ENCODE measurements at regions not wholly inside any gene's neighbourhood (a gene's known extent, or its start where the extent isn't known, plus 50 kb on each side); places are given as distances from the start of the nearest gene placed in this dataset.

GRCh38 chr2:195118276-195118675, 538.8 kb upstream of the SLC39A10 start:
- no peaks in the 10 kb centered on the region for H3K36me3 ChIP-seq (replicated peaks in 1 of 2; ENCODE audit: control insufficient read depth in 1 of 2, insufficient read depth in 2 of 2, low read length in 2 of 2)
- CTCF ChIA-PET (ENCODE audit: low intra/inter-chr PET ratio, low total read pairs), result no interaction called here
- BruUV-seq (replicated peaks), result no TSS peak
- H3K4me3 ChIP-seq (replicated peaks in 1 of 3; ENCODE audit: insufficient read depth in 1 of 3, low read depth in 2 of 3, low read length in 3 of 3), result no peak overlapping the region
- in situ Hi-C loops (cut with HindIII; ENCODE audit: extremely low pct_ligation_motif_present, low pct_unique_long_range_greater_than_20kb) (no loop called here), intact Hi-C loops (cut with micrococcal nuclease; ENCODE audit: unreplicated experiment) (no loop called here)
- no peak for FAIRE-seq
- no peaks in the 10 kb centered on the region for H3K4me1 ChIP-seq (ENCODE audit: insufficient read depth, low read length)
- 2% methylated on average over 3 of the region's 3 CpGs for WGBS (ENCODE audit: low lambda C conversion rate)
- H3K27me3 ChIP-seq (ENCODE audit: control insufficient read depth in 1 of 2, insufficient read depth in 2 of 2, low read length in 2 of 2), result no peaks in the 10 kb centered on the region
- H3K9me3 ChIP-seq (ENCODE audit: low read length), result peaks cover 34% of the 10 kb centered on the region
- H4K20me1 ChIP-seq (ENCODE audit: insufficient read depth, low read length), result no peaks in the 10 kb centered on the region
- H3K4me2 ChIP-seq (ENCODE audit: low read depth, low read length), result no peak overlapping the region
- POLR2A ChIA-PET, result no interaction called here
- no peaks in the 10 kb centered on the region for H3K79me2 ChIP-seq (ENCODE audit: insufficient read depth, low read length)
- no peak for DNase-seq (ENCODE audit: low spot score)
- no peak overlapping the region for H3K27ac ChIP-seq (ENCODE audit: extremely low read length, insufficient read depth, low read length)
- no peak for ATAC-seq
- H2AFZ ChIP-seq (ENCODE audit: low read length), result no peak overlapping the region
- no peak overlapping the region for H3K9ac ChIP-seq (ENCODE audit: insufficient read depth, low read depth, low read length)
- TF ChIP-seq ZBTB3 (CRISPR knock-in tag; IDR thresholded peaks at IDR 0.05; ENCODE audit: borderline replicate concordance, low read depth), result no peak
- no peak for TF ChIP-seq ZNF776 (CRISPR knock-in tag; IDR thresholded peaks at IDR 0.05)
- TF ChIP-seq MTERF4 (CRISPR knock-in tag; IDR thresholded peaks at IDR 0.05), result no peak
- TF ChIP-seq KDM6A (CRISPR knock-in tag; IDR thresholded peaks at IDR 0.05; ENCODE audit: low read depth), result no peak
- TF ChIP-seq ZNF672 (CRISPR knock-in tag; IDR thresholded peaks at IDR 0.05), result no peak
- no peak for TF ChIP-seq ZBTB1 (CRISPR knock-in tag; IDR thresholded peaks at IDR 0.05; ENCODE audit: borderline replicate concordance)
- no peak for TF ChIP-seq ZMYM3 (CRISPR knock-in tag; IDR thresholded peaks at IDR 0.05)
- no peak for TF ChIP-seq HNRNPL (IDR thresholded peaks at IDR 0.05; ENCODE audit: low read depth, low read length)
- no peak for TF ChIP-seq ZNF839 (CRISPR knock-in tag; IDR thresholded peaks at IDR 0.05; ENCODE audit: borderline replicate concordance)
- TF ChIP-seq ZNF784 (CRISPR knock-in tag; IDR thresholded peaks at IDR 0.05; ENCODE audit: borderline replicate concordance), result no peak
- no peak for TF ChIP-seq SYNCRIP (IDR thresholded peaks at IDR 0.05; ENCODE audit: insufficient read depth, low read depth, low read length)
- no peak for TF ChIP-seq SNAPC4 (CRISPR knock-in tag; IDR thresholded peaks at IDR 0.05)
- no peak for TF ChIP-seq ZNF484 (CRISPR knock-in tag; IDR thresholded peaks at IDR 0.05; ENCODE audit: borderline replicate concordance, low read depth)
- no peak for TF ChIP-seq FOXK1 (CRISPR knock-in tag; IDR thresholded peaks at IDR 0.05; ENCODE audit: borderline replicate concordance, low read depth)
- TF ChIP-seq BRCA1 (CRISPR knock-in tag; IDR thresholded peaks at IDR 0.05), result no peak
- no peak for TF ChIP-seq ZNF879 (CRISPR knock-in tag; IDR thresholded peaks at IDR 0.05)
- TF ChIP-seq MYPOP (CRISPR knock-in tag; IDR thresholded peaks at IDR 0.05), result no peak
- TF ChIP-seq TEF (CRISPR knock-in tag; IDR thresholded peaks at IDR 0.05), result no peak
